ENCODE measurements at regions not wholly inside any gene's neighbourhood (a gene's known extent, or its start where the extent isn't known, plus 50 kb on each side); places are given as distances from the start of the nearest gene placed in this dataset.

DNA sequence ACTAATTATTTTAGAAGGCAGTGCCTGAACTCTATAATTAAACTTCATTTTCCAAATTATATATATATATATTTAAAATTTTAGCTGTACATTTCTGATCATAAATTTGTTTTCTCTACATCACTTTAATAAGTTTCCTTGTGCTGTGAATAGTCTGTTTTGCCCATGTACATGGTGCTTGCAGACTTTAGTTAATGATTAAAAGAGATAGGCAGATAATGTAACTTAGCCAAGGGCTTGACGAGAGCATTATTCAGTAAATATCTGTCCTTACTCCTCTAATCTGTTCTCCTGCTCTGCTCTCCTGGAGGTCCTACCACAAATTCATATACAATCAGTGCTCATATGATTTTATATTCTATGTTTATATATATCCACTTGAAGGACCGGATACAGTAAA, 595.2 kb upstream of the KIF2B start:
- no peak for ATAC-seq

DNA sequence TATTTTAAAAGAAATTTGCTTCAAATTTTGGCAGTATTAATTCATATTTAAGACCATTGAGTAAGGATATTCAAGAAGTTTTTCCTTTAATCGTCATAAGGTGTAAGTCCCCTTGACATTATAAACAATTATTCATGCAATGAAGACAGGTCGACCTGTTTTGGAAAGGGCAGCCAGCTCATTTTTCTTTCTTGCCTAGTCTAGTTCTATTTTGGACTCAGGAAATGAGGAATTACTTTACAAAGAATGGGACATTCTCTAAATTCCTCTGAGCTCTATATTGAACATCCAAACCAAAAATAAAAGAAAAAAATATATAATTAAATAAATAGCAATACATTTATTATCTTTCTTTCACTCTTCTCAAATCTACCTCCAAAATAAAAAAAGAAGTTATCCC, 595.6 kb upstream of the KIF2B start:
- TF ChIP-seq ZNF565 (CRISPR knock-in tag; conservative IDR thresholded peaks at IDR 0.05; ENCODE audit: low read depth) (no peak), BACH2 (CRISPR knock-in tag; IDR thresholded peaks at IDR 0.05; ENCODE audit: borderline replicate concordance) (no peak), ZC3H10 (CRISPR knock-in tag; IDR thresholded peaks at IDR 0.05) (no peak), ZNF70 (CRISPR knock-in tag; IDR thresholded peaks at IDR 0.05) (no peak), ZNF8 (CRISPR knock-in tag; IDR thresholded peaks at IDR 0.05) (no peak), ZFP30 (CRISPR knock-in tag; IDR thresholded peaks at IDR 0.05) (no peak), TOX (CRISPR knock-in tag; IDR thresholded peaks at IDR 0.05; ENCODE audit: borderline replicate concordance) (no peak), ISL1 (CRISPR knock-in tag; IDR thresholded peaks at IDR 0.05) (no peak), ZFP3 (CRISPR knock-in tag; IDR thresholded peaks at IDR 0.05) (no peak), OSR1 (CRISPR knock-in tag; IDR thresholded peaks at IDR 0.05) (no peak), SNAI2 (CRISPR knock-in tag; IDR thresholded peaks at IDR 0.05) (no peak), ESRRG (CRISPR knock-in tag; IDR thresholded peaks at IDR 0.05) (no peak)
- TF ChIP-seq, protein P1, sequence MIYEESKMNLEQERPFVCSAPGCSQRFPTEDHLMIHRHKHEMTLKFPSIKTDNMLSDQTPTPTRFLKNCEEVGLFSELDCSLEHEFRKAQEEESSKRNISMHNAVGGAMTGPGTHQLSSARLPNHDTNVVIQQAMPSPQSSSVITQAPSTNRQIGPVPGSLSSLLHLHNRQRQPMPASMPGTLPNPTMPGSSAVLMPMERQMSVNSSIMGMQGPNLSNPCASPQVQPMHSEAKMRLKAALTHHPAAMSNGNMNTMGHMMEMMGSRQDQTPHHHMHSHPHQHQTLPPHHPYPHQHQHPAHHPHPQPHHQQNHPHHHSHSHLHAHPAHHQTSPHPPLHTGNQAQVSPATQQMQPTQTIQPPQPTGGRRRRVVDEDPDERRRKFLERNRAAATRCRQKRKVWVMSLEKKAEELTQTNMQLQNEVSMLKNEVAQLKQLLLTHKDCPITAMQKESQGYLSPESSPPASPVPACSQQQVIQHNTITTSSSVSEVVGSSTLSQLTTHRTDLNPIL (CRISPR knock-in tag; IDR thresholded peaks at IDR 0.05; ENCODE audit: low read depth): no peak
- TF ChIP-seq, protein P2, sequence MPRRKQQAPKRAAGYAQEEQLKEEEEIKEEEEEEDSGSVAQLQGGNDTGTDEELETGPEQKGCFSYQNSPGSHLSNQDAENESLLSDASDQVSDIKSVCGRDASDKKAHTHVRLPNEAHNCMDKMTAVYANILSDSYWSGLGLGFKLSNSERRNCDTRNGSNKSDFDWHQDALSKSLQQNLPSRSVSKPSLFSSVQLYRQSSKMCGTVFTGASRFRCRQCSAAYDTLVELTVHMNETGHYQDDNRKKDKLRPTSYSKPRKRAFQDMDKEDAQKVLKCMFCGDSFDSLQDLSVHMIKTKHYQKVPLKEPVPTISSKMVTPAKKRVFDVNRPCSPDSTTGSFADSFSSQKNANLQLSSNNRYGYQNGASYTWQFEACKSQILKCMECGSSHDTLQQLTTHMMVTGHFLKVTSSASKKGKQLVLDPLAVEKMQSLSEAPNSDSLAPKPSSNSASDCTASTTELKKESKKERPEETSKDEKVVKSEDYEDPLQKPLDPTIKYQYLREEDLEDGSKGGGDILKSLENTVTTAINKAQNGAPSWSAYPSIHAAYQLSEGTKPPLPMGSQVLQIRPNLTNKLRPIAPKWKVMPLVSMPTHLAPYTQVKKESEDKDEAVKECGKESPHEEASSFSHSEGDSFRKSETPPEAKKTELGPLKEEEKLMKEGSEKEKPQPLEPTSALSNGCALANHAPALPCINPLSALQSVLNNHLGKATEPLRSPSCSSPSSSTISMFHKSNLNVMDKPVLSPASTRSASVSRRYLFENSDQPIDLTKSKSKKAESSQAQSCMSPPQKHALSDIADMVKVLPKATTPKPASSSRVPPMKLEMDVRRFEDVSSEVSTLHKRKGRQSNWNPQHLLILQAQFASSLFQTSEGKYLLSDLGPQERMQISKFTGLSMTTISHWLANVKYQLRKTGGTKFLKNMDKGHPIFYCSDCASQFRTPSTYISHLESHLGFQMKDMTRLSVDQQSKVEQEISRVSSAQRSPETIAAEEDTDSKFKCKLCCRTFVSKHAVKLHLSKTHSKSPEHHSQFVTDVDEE (CRISPR knock-in tag; IDR thresholded peaks at IDR 0.05): no peak
- TF ChIP-seq, protein P3, sequence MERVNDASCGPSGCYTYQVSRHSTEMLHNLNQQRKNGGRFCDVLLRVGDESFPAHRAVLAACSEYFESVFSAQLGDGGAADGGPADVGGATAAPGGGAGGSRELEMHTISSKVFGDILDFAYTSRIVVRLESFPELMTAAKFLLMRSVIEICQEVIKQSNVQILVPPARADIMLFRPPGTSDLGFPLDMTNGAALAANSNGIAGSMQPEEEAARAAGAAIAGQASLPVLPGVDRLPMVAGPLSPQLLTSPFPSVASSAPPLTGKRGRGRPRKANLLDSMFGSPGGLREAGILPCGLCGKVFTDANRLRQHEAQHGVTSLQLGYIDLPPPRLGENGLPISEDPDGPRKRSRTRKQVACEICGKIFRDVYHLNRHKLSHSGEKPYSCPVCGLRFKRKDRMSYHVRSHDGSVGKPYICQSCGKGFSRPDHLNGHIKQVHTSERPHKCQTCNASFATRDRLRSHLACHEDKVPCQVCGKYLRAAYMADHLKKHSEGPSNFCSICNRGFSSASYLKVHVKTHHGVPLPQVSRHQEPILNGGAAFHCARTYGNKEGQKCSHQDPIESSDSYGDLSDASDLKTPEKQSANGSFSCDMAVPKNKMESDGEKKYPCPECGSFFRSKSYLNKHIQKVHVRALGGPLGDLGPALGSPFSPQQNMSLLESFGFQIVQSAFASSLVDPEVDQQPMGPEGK (CRISPR knock-in tag; IDR thresholded peaks at IDR 0.05; ENCODE audit: borderline replicate concordance): no peak
- TF ChIP-seq, protein P4, sequence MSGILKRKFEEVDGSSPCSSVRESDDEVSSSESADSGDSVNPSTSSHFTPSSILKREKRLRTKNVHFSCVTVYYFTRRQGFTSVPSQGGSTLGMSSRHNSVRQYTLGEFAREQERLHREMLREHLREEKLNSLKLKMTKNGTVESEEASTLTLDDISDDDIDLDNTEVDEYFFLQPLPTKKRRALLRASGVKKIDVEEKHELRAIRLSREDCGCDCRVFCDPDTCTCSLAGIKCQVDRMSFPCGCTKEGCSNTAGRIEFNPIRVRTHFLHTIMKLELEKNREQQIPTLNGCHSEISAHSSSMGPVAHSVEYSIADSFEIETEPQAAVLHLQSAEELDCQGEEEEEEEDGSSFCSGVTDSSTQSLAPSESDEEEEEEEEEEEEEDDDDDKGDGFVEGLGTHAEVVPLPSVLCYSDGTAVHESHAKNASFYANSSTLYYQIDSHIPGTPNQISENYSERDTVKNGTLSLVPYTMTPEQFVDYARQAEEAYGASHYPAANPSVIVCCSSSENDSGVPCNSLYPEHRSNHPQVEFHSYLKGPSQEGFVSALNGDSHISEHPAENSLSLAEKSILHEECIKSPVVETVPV (CRISPR knock-in tag; IDR thresholded peaks at IDR 0.05): no peak
- no peak for ATAC-seq

More for the DNA sequence above, 595.2 kb upstream of the KIF2B start:
- TF ChIP-seq TOX (CRISPR knock-in tag; IDR thresholded peaks at IDR 0.05; ENCODE audit: borderline replicate concordance): no peak
- TF ChIP-seq ZC3H10 (CRISPR knock-in tag; IDR thresholded peaks at IDR 0.05): no peak
- TF ChIP-seq, protein P2 (CRISPR knock-in tag; IDR thresholded peaks at IDR 0.05): no peak
- TF ChIP-seq, protein P1 (CRISPR knock-in tag; IDR thresholded peaks at IDR 0.05; ENCODE audit: low read depth): no peak
- TF ChIP-seq ZFP30 (CRISPR knock-in tag; IDR thresholded peaks at IDR 0.05): no peak
- TF ChIP-seq OSR1 (CRISPR knock-in tag; IDR thresholded peaks at IDR 0.05): no peak
- TF ChIP-seq ZNF565 (CRISPR knock-in tag; conservative IDR thresholded peaks at IDR 0.05; ENCODE audit: low read depth): no peak
- no peak for TF ChIP-seq ARNTL (CRISPR knock-in tag; IDR thresholded peaks at IDR 0.05; ENCODE audit: borderline replicate concordance, low read depth)
- TF ChIP-seq, protein P5, sequence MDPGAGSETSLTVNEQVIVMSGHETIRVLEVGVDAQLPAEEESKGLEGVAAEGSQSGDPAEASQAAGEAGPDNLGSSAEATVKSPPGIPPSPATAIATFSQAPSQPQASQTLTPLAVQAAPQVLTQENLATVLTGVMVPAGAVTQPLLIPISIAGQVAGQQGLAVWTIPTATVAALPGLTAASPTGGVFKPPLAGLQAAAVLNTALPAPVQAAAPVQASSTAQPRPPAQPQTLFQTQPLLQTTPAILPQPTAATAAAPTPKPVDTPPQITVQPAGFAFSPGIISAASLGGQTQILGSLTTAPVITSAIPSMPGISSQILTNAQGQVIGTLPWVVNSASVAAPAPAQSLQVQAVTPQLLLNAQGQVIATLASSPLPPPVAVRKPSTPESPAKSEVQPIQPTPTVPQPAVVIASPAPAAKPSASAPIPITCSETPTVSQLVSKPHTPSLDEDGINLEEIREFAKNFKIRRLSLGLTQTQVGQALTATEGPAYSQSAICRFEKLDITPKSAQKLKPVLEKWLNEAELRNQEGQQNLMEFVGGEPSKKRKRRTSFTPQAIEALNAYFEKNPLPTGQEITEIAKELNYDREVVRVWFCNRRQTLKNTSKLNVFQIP (CRISPR knock-in tag; IDR thresholded peaks at IDR 0.05; ENCODE audit: borderline replicate concordance, low read depth): no peak
- TF ChIP-seq ZFP3 (CRISPR knock-in tag; IDR thresholded peaks at IDR 0.05): no peak
- no peak for TF ChIP-seq CSDC2 (CRISPR knock-in tag; IDR thresholded peaks at IDR 0.05)
- no peak for TF ChIP-seq BACH2 (CRISPR knock-in tag; IDR thresholded peaks at IDR 0.05; ENCODE audit: borderline replicate concordance)

Measured in SK-N-SH treated with all-trans-retinoic acid at 6 μM for 48 hours (cell line).